Breast epithelium (tissue), 4 donors: ENCODE measurements at regions not wholly inside any gene's neighbourhood (a gene's known extent, or its start where the extent isn't known, plus 50 kb on each side); places are given as distances from the start of the nearest gene placed in this dataset.

Experiments used
- DNase-seq, 2 donors: peaks; one replicate each; pipeline ENCODE4 v3.0.0-alpha.2; 2019; ENCODE audit warnings: low spot score in 2 of 2
- H3K27ac ChIP-seq, 2 donors: fragments of 200-600 bp; sonication (generic) in 1 of 2; one replicate each; pipeline ENCODE4 v1.5.1; 2016 to 2019; ENCODE audit warnings: mild to moderate bottlenecking in 1 of 2
- H3K27me3 ChIP-seq, 2 donors: fragments of 200-600 bp; sonication (generic) in 1 of 2; one replicate each; pipeline versions ENCODE4 v1.5.1 to v1.6.0; 2017 to 2019; ENCODE audit warnings: control low read depth in 1 of 2, mild to moderate bottlenecking in 1 of 2
- H3K36me3 ChIP-seq: fragments of 200-600 bp; one replicate; pipeline ENCODE4 v1.5.1; 2019
- H3K4me1 ChIP-seq, 2 donors: fragments of 200-600 bp; sonication (generic); one replicate each; pipeline ENCODE4 v1.5.1; 2016 to 2019; ENCODE audit warnings: control low read depth in 1 of 2
- H3K4me3 ChIP-seq, 3 donors: fragments of 200-600 bp; sonication (generic); 1 replicate in 2 of 3; 2 replicates in 1 of 3; pipeline ENCODE4 v1.5.1; 2016 to 2019; ENCODE audit warnings: mild to moderate bottlenecking in 3 of 3, moderate library complexity in 2 of 3
- H3K9me3 ChIP-seq, 2 donors: fragments of 200-600 bp; sonication (generic) in 1 of 2; one replicate each; pipeline ENCODE4 v1.5.1; 2016 to 2019; ENCODE audit warnings: control low read depth in 1 of 2
- CTCF ChIP-seq, 3 donors: fragments of 450-650 bp; IDR thresholded peaks; one replicate each; pipeline ENCODE4 v1.5.1; 2016 to 2017; ENCODE audit warnings: antibody characterized with exemption in 3 of 3, mild to moderate bottlenecking in 3 of 3, moderate library complexity in 3 of 3
- POLR2A ChIP-seq: fragments of 450-650 bp; IDR thresholded peaks from one replicate; pipeline ENCODE4 v1.6.1; 2016; ENCODE audit warnings: antibody characterized with exemption, mild to moderate bottlenecking, moderate library complexity
- POLR2AphosphoS5 ChIP-seq, 3 donors: sonication (generic); formaldehyde crosslinking; IDR thresholded peaks; one replicate each; pipeline ENCODE4 v1.6.1; 2017; ENCODE audit warnings: antibody characterized with exemption in 3 of 3
- intact Hi-C: fragments of 100-400 bp; cut with DNase I; formaldehyde crosslinking; loops from one replicate; pipeline ENCODE4 v1.15.1; 2023; ENCODE audit warnings: low total_unique reads

- intact Hi-C loops, result no loop called here
- TF ChIP-seq POLR2AphosphoS5 (IDR thresholded peaks at IDR 0.05), result no peak
- no peak for TF ChIP-seq CTCF (IDR thresholded peaks at IDR 0.05)
- TF ChIP-seq POLR2A, result no peak
- H3K9me3 ChIP-seq, result no peaks in the 10 kb centered on the region
Measured at GRCh38 chr5:118042076-118042475, 946.3 kb downstream of the DTWD2 start.

GRCh38 chr5:118040496-118040895 lies 947.9 kb downstream of the DTWD2 start:
- Histone ChIP-seq H3K27me3 (no peaks in the 10 kb centered on the region), H3K4me3 (no peak overlapping the region), H3K9me3 (no peaks in the 10 kb centered on the region), H3K4me1 (no peaks in the 10 kb centered on the region), H3K36me3 (no peaks in the 10 kb centered on the region), H3K27ac (no peak overlapping the region)
- TF ChIP-seq CTCF (IDR thresholded peaks at IDR 0.05) (no peak), POLR2A (no peak), POLR2AphosphoS5 (IDR thresholded peaks at IDR 0.05) (no peak)
- DNase-seq, result no peak
- intact Hi-C loops, result no loop called here

More at GRCh38 chr5:118042076-118042475, 946.3 kb downstream of the DTWD2 start:
- Histone ChIP-seq H3K4me3 (no peak overlapping the region), H3K4me1 (no peaks in the 10 kb centered on the region), H3K27ac (no peak overlapping the region), H3K36me3 (no peaks in the 10 kb centered on the region), H3K27me3 (no peaks in the 10 kb centered on the region)
- no peak for DNase-seq

- DNase-seq, result no peak
- TF ChIP-seq POLR2AphosphoS5 (IDR thresholded peaks at IDR 0.05) (no peak), POLR2A (no peak), CTCF (IDR thresholded peaks at IDR 0.05) (no peak)
- Histone ChIP-seq H3K4me1 (no peaks in the 10 kb centered on the region), H3K9me3 (peaks cover 0 to 6% of the 10 kb centered on the region in 2 donors), H3K4me3 (no peak overlapping the region), H3K36me3 (no peaks in the 10 kb centered on the region), H3K27me3 (no peaks in the 10 kb centered on the region), H3K27ac (no peak overlapping the region)
- intact Hi-C loops, result no loop called here
Measured at GRCh38 chr5:118033686-118034338, 954.5 kb downstream of the DTWD2 start.

- no peak for DNase-seq
- no peak overlapping the region for H3K4me3 ChIP-seq
- no peak overlapping the region for H3K27ac ChIP-seq
- intact Hi-C loops, result no loop called here
- no peaks in the 10 kb centered on the region for H3K27me3 ChIP-seq
- H3K9me3 ChIP-seq, result peaks cover 0 to 6% of the 10 kb centered on the region in 2 donors
- H3K36me3 ChIP-seq, result no peaks in the 10 kb centered on the region
- no peaks in the 10 kb centered on the region for H3K4me1 ChIP-seq
- TF ChIP-seq CTCF (IDR thresholded peaks at IDR 0.05) (no peak), POLR2AphosphoS5 (IDR thresholded peaks at IDR 0.05) (no peak), POLR2A (no peak)
Measured at GRCh38 chr5:118029807-118030206, 958.5 kb downstream of the DTWD2 start.

- Histone ChIP-seq H3K4me3 (no peak overlapping the region), H3K9me3 (no peaks in the 10 kb centered on the region), H3K4me1 (no peaks in the 10 kb centered on the region), H3K36me3 (no peaks in the 10 kb centered on the region), H3K27ac (no peak overlapping the region), H3K27me3 (no peaks in the 10 kb centered on the region)
- TF ChIP-seq CTCF (IDR thresholded peaks at IDR 0.05) (no peak), POLR2A (no peak), POLR2AphosphoS5 (IDR thresholded peaks at IDR 0.05) (no peak)
- DNase-seq, result no peak
- intact Hi-C loops, result no loop called here
Measured at GRCh38 chr5:118022062-118022461, 966.3 kb downstream of the DTWD2 start.
